ENCODE measurements at regions not wholly inside any gene's neighbourhood (a gene's known extent, or its start where the extent isn't known, plus 50 kb on each side); places are given as distances from the start of the nearest gene placed in this dataset.

GRCh38 chr5:38207343-38207742 lies 51.0 kb upstream of the EGFLAM start:
- DNase-seq (ENCODE audit: low spot score), result peak; percentile 12

DNA sequence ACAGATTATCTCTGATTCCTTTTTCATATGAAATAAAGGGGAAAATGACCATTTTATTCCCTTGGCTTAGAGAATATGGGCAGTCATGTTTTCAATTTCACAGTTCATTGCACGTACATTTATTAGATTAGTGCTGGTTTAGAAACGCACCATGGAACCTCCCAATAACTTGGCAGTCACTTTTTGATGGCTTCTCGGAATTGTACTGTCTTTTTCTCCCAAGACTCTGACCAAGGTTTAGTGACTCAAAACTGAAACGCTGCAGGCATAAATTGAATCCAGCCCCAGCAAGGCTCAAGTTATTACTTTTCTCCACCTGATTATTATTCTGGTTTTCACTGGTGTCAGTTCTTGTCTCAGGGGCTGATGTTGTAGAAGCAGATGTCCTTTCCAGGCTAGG lies 55.6 kb upstream of the EGFLAM start:
- DNase-seq (ENCODE audit: low spot score), result no peak

GRCh38 chr5:38200872-38201557 lies 57.3 kb upstream of the EGFLAM start:
- DNase-seq (ENCODE audit: low spot score), result no peak

- no peak for DNase-seq (ENCODE audit: low spot score)
Observed at GRCh38 chr5:38197118-38197517, 61.2 kb upstream of the EGFLAM start.

DNA sequence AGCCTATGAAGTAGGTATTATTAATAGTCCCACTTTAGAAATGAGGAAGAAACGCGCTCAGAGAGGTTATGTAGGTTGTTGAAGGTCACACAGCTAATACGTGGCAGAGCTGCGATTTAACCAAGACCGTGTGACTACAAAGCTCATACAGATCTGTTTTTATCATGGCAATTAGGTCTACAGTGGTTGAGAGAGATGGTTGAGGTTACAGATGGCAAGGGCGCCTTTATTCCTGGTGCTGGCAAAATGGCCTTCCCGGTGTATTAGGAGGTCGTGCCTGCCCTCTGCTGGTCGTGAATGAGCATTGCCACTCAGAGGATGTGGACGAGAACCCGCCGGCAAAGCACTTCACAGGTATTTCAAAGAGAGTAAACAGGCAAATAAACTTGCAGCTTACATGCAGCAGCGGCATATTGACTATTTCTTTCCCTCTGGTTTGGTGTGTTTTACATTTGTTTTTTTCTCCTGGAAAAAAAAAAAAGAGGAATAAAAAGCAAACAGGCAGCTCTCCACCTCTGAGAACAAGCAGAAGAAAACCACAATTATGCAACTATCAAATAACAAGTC lies 65.3 kb upstream of the EGFLAM start:
- DNase-seq (ENCODE audit: low spot score), result peak; percentile 78

- DNase-seq (ENCODE audit: low spot score), result no peak
Observed at GRCh38 chr5:38191693-38192092, 66.7 kb upstream of the EGFLAM start.

DNA sequence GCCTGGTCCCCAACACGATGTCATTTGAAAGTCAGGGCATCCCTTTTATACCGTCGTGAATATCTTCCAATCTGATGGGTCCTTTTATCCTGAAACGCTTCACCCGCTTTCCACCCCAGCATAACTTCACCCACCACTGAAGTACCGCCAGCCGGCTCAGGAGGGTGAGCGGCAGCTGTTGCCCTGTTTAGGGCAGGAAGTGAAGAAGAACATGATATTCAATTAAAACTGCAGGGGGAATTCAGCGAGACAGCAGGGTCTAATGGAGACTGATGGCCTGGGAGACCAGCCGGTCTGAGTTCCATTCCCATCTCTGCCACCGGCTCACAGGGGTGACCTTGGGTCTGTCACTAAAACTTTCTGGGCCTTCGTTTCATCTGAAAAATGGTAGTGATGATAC lies 68.2 kb upstream of the EGFLAM start:
- DNase-seq (ENCODE audit: low spot score), result no peak

GRCh38 chr5:38189081-38189504 lies 69.3 kb upstream of the EGFLAM start:
- no peak for DNase-seq (ENCODE audit: low spot score)

- DNase-seq (ENCODE audit: low spot score), result no peak
Observed at GRCh38 chr5:38188591-38188990, 69.8 kb upstream of the EGFLAM start.

- no peak for DNase-seq (ENCODE audit: low spot score)
Observed at GRCh38 chr5:38187532-38187931, 70.8 kb upstream of the EGFLAM start.

DNA sequence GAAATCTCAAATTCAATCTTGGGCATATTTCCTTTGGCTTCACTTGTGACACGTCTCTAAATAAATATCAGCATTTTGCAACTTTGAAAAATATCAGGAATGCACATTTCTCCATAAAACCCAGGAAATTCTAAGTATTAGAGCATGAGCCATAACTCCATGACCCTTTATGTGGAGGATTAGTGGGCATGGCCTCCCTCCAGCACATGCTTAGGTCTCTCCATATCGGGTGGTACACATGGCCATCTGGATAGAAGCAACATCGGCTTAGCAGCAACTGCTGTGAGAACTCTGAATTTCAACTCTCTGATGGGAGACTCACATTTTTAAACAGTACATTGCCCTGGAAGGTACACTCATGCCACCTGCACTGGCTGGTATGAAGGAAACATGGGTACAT lies 73.7 kb upstream of the EGFLAM start:
- no peak for DNase-seq (ENCODE audit: low spot score)

DNA sequence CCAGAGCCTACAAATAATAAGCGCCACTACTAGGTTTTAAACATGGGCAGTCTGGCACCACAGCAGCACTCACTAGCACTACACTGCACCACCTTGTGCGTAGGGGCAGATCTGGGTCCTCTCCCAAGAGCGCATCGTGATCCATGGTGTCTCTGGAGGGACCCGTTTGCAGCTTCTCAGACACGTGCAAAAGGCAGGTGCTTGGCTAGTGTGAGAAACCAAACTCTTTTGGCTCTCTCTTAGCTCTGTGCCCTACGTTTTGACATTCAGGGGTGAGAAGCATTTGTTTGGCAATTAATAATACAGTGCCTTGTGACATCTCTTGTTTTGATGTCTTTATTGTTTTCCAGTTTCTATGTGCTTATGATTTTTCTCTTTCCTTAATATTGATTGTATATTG lies 75.4 kb upstream of the EGFLAM start:
- no peak for DNase-seq (ENCODE audit: low spot score)

GRCh38 chr5:38168029-38168428 lies 90.3 kb upstream of the EGFLAM start:
- DNase-seq (ENCODE audit: low spot score), result no peak

DNA sequence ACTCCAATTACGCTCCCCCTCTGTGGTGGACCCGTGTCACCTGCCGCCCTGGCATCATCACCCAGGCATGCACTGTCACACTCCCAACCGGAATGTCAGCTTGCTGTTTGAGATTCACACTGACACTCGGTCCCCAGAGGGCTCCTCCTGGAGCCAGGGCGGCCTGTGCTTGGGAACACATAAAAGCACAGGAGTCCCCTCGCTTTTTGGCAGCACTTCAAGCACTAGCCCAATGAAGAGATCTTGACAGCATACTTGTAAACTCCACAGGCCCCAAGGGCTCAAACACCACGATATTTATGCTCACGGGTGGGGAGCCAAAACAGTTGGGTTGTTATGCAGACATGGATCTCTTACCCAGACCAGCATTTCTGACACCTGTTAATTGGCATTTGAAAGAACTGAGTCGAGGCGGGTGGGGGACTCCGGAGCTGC lies 90.8 kb upstream of the EGFLAM start:
- no peak for DNase-seq (ENCODE audit: low spot score)

GRCh38 chr5:38166832-38167231 lies 91.5 kb upstream of the EGFLAM start:
- DNase-seq (ENCODE audit: low spot score), result no peak

GRCh38 chr5:38165435-38165834 lies 92.9 kb upstream of the EGFLAM start:
- DNase-seq (ENCODE audit: low spot score), result no peak

DNA sequence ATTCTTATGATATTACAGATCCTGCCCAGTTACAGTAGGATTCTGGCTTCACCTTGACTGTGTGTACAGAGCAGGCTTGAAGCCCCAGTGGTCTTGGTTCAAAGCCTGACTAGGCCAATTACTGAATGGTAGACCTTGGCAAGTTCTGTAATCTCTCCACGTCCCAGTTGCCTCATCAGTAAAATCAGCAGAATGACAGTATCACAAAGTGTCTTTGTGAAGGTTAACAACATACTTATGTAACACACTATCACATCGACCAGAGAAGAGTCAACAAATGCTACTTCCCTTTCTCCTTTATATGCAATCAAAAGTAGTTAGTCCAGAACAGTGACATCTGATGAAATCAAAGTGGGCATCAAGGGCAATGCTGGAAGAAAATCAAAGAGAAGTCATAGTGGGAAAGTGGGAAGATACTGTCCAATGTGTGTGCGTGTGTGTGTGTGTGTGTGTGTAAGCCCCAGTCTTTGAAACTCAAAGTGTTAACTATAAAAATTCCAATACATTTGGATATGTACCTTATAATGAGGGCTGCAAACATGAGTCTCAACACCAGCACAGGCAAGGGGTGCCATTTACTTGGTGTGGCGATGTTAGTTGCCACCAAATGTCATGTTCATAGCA lies 93.5 kb upstream of the EGFLAM start:
- no peak for DNase-seq (ENCODE audit: low spot score)

DNA sequence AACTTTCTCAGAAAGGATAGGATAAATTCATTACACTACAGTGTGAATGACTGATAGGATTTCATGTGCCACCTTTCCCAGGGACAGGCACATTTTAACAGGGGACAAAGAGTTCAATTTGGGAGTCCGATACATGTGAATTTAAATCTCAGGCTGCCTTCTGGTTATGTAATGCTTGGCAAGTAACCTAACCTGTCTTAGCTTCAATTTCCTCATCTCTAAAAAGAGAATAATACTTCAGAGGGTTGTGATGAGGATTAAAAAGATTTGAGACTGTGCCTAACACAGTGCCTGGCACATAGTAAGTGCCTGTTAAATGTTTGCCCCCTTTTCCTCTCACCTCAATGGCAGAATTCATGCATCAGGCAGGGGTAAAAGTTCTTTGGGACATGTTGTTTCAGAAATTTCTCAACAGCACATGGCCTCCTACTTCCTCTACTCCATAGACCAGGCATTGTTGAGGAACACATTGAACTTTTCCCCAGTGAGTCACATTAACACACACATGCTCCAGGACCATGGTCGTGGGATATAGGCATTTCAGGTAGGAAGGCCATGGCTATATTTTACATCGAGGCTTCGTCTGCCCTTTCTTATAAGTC lies 94.6 kb upstream of the EGFLAM start:
- no peak for DNase-seq (ENCODE audit: low spot score)

DNA sequence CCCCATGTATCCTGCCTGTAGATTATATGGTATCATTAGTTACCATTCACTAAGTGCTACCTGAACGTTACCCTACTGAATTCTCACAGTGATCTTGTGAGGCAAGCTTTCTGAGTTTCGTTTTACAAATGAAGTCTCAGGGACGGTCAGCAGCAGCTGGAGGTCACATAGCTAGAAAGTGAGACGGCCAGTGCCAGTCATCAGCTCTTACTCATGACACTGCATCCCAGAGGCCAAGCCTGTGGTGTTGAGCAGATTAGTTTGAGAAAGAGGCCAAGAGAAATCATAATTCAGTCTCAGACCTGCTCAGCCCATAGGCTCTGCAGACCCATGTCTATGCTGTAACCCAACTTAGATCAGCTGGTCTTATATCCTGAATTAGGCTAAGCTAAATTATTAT lies 95.7 kb upstream of the EGFLAM start:
- DNase-seq (ENCODE audit: low spot score), result no peak

- no peak for DNase-seq (ENCODE audit: low spot score)
Observed at GRCh38 chr5:38157024-38157423, 101.3 kb upstream of the EGFLAM start.

- DNase-seq (ENCODE audit: low spot score), result no peak
Observed at GRCh38 chr5:38154615-38155204, 103.6 kb upstream of the EGFLAM start.

DNA sequence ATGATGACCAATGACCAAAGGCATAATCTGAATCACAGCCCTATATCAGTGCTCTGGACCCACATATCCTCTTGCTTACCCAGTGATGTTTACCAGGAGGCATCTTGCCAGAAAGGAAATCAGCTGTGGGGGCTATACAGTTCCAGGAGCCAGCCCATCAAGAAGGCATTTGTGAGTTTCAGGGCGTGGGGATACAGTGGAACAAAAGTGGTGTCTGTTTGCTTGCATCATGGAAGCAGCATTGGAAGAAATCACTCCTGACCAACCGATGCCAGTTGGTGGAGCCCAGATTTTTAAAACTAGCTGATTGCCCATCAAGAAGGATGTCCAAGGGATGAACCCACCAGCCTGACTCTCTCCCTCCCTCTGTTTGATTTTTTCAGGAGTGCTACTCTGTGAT lies 106.5 kb upstream of the EGFLAM start:
- DNase-seq (ENCODE audit: low spot score), result no peak

DNA sequence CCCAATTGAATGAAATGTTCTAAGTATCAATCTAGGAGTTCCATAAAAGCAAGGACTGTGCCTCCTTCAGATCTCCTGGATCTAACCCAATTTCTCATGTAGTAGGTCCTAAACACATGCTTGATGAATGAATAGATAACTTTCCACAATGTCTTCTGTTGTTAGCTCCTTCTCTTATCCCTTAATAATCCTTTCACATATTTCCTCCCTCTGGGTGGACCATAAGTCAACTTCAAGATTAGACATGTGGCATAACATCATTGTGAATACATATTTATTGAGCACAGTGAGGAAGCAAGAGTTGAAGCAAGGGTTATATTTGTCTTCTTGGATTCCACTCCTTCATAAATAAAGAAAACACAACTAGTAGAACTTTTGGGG lies 108.6 kb upstream of the EGFLAM start:
- DNase-seq (ENCODE audit: low spot score), result no peak

Measured in HT-29 (cell line).